Stomach (tissue), 4 donors: ENCODE measurements at regions not wholly inside any gene's neighbourhood (a gene's known extent, or its start where the extent isn't known, plus 50 kb on each side); places are given as distances from the start of the nearest gene placed in this dataset.

Source experiments
- CTCF ChIP-seq, 7 experiments: fragments of 450-650 bp in 4 of 7; fragments of 200-600 bp in 3 of 7; sonication (generic) in 3 of 7; IDR thresholded peaks; one replicate each; pipeline ENCODE4 v1.5.1; 2016 to 2019; ENCODE audit warnings: antibody characterized with exemption in 7 of 7, control low read depth in 2 of 7, mild to moderate bottlenecking in 1 of 7
- EP300 ChIP-seq: sonication (generic); formaldehyde crosslinking; IDR thresholded peaks from one replicate; pipeline ENCODE4 v1.6.1; 2017; ENCODE audit warnings: antibody characterized with exemption
- POLR2A ChIP-seq, 4 donors: fragments of 450-650 bp; IDR thresholded peaks; one replicate each; pipeline ENCODE4 v1.6.1; 2016; ENCODE audit warnings: antibody characterized with exemption in 4 of 4, control low read depth in 2 of 4, mild to moderate bottlenecking in 1 of 4, moderate library complexity in 1 of 4
- POLR2AphosphoS5 ChIP-seq, 3 donors: sonication (generic); formaldehyde crosslinking; IDR thresholded peaks; one replicate each; pipeline ENCODE4 v1.6.1; 2016; ENCODE audit warnings: antibody characterized with exemption in 3 of 3

GRCh38 chr18:7488571-7488970 is 78.5 kb upstream of the PTPRM start:
- TF ChIP-seq CTCF (IDR thresholded peaks at IDR 0.05): no peak
- no peak for TF ChIP-seq POLR2AphosphoS5 (IDR thresholded peaks at IDR 0.05)
- no peak for TF ChIP-seq EP300
- TF ChIP-seq POLR2A (IDR thresholded peaks at IDR 0.05): no peak
